ENCODE measurements at regions not wholly inside any gene's neighbourhood (a gene's known extent, or its start where the extent isn't known, plus 50 kb on each side); places are given as distances from the start of the nearest gene placed in this dataset.

DNA sequence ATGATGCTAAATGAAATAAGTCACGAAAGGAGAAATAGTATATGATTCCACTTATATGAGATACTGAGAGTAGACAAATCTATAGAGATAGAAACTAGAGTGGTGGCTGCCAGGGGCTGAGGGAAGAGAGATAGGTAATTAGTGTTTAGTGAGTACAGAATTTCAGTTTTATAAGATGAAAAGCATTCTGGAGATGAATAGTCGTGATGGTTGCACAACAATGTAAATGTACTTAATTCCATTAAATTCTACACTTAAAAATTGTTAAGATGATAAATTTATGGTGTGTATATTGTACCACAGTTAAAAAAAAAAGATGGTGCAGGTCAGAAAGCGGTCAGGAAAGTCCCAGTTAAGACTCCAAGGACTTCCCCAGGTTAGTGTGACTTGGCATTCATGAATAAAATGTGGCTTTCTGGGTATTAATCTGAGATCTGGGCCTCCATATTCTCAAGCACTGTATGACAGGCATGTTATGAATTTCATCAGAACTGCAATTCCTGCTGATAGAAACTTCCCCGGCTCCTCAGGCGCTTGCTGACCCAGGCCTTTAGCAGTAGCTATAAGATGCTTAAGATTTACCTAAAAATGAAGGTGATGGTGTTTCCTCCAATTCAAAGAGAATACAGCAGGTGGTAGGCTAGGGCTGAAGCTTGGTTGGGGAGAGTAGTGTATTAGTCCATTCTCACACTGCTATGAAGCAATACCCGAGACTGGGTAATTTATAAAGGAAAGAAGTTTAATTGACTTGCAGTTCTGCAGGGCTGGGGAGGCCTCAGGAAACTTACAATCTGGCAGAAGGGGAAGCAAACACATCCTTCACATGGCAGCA is 115.3 kb upstream of the SOX9 start:
- Histone ChIP-seq H3K18ac (ENCODE audit: extremely low read depth, low read length) (no peak overlapping the region), H3K23ac (ENCODE audit: insufficient read length) (no peak overlapping the region), H2BK5ac (ENCODE audit: low read depth, low read length) (no peak overlapping the region), H3K14ac (ENCODE audit: insufficient read length) (no peak overlapping the region), H3K4me3 (ENCODE audit: extremely low read depth in 1 of 4, insufficient read depth in 2 of 4, low read depth in 3 of 4, low read length in 4 of 4) (no peak overlapping the region), H3K23me2 (ENCODE audit: low read depth, low read length) (no peaks in the 10 kb centered on the region), H3K27me3 (replicated peaks in 1 of 4; ENCODE audit: control insufficient read depth in 3 of 4, extremely low read depth in 1 of 4, insufficient read depth in 3 of 4, low read length in 3 of 4) (peaks cover 0 to 1% (median 0%) of the 10 kb centered on the region in 4 experiments; a peak in 1 of 7 replicates), H3K79me1 (ENCODE audit: low read depth, low read length) (no peaks in the 10 kb centered on the region), H4K5ac (ENCODE audit: insufficient read length, low read depth, low read length) (no peak overlapping the region), H3K9me3 (ENCODE audit: insufficient read depth in 2 of 2, low read depth in 1 of 2, low read length in 1 of 2) (no peaks in the 10 kb centered on the region), H3K79me2 (ENCODE audit: control insufficient read depth in 1 of 2, insufficient read depth in 2 of 2, low read length in 2 of 2) (no peaks in the 10 kb centered on the region), H4K91ac (replicated peaks; ENCODE audit: insufficient read length, low read length) (no peak overlapping the region), H2AK5ac (ENCODE audit: low read depth, low read length) (no peak overlapping the region), H3K4me2 (ENCODE audit: insufficient read depth in 1 of 2, low read depth in 2 of 2, low read length in 2 of 2) (no peak overlapping the region), H2AFZ (ENCODE audit: low read length) (no peak overlapping the region), H3K4ac (replicated peaks; ENCODE audit: insufficient read length, low read depth, low read length) (no peak overlapping the region), H2BK20ac (ENCODE audit: low read length) (no peak overlapping the region), H2BK15ac (ENCODE audit: low read length) (no peak overlapping the region), H4K20me1 (replicated peaks in 1 of 2; ENCODE audit: control insufficient read depth in 1 of 2, insufficient read depth in 2 of 2, low read length in 2 of 2) (no peaks in the 10 kb centered on the region), H3K27ac (ENCODE audit: low read depth, low read length) (no peak overlapping the region), H2BK12ac (ENCODE audit: low read depth, low read length) (no peak overlapping the region), H4K8ac (ENCODE audit: extremely low read depth, insufficient read depth, low read length) (no peak overlapping the region), H3K9ac (replicated peaks in 1 of 4; ENCODE audit: extremely low read depth in 1 of 4, low read depth in 3 of 4, low read length in 3 of 4) (no peak overlapping the region), H3K56ac (replicated peaks; ENCODE audit: insufficient read length, low read depth, low read length) (no peak overlapping the region), H3K4me1 (replicated peaks in 1 of 4; ENCODE audit: control insufficient read depth in 3 of 4, insufficient read depth in 4 of 4, low read length in 3 of 4) (no peaks in the 10 kb centered on the region), H3K36me3 (ENCODE audit: control insufficient read depth in 2 of 4, insufficient read depth in 4 of 4, low read length in 3 of 4) (no peaks in the 10 kb centered on the region), H2BK120ac (replicated peaks; ENCODE audit: low read depth, low read length) (no peak overlapping the region)
- CTCF ChIA-PET (ENCODE audit: partially characterized antibody) = interaction anchor here (0.6 to 0.7 kb wide), 2 partner anchors 34 to 475 kb away, joined by 3 read pairs; no protein-coding TSS in a partner anchor
- no peak for DNase-seq (ENCODE audit: low read depth in 1 of 2, low spot score in 2 of 2)
- no peak for FAIRE-seq
- POLR2A ChIA-PET (ENCODE audit: partially characterized antibody) = no interaction called here
- WGBS, 2 experiments (ENCODE audit: extremely low coverage in 1 of 2, insufficient coverage in 1 of 2, insufficient read length in 1 of 2, insufficient replicate concordance in 2 of 2, low coverage in 1 of 2, low lambda C conversion rate in 2 of 2, missing lambda C conversion rate in 1 of 2) = 83% methylated on average over 6 of the region's 6 CpGs; no CpG with 5 or more reads in 1 of the 2 experiments
- TF ChIP-seq POU5F1 (IDR thresholded peaks at IDR 0.05; ENCODE audit: low read depth, low read length) = no peak
